GM10266 (cell line): ENCODE measurements at regions not wholly inside any gene's neighbourhood (a gene's known extent, or its start where the extent isn't known, plus 50 kb on each side); places are given as distances from the start of the nearest gene placed in this dataset.

Experiments
- DNase-seq: peaks from one replicate; pipeline ENCODE4 v3.0.0; 2012; ENCODE audit errors: extremely low spot score
- CTCF ChIP-seq: IDR thresholded peaks from 2 replicates; pipeline ENCODE4 v1.5.1; 2012; ENCODE audit warnings: mild to moderate bottlenecking, low read depth; ENCODE audit not compliant: control insufficient read depth, insufficient read depth; ENCODE audit errors: missing control alignments

GRCh38 chr2:116832148-116832547 lies 982.3 kb upstream of the DDX18 start:
- DNase-seq = no peak
- no peak for TF ChIP-seq CTCF

- TF ChIP-seq CTCF = no peak
- DNase-seq = no peak
Measured at GRCh38 chr2:116833052-116833451, 981.4 kb upstream of the DDX18 start.

GRCh38 chr2:116842164-116842563 lies 972.3 kb upstream of the DDX18 start:
- DNase-seq = no peak
- no peak for TF ChIP-seq CTCF

- no peak for TF ChIP-seq CTCF
- no peak for DNase-seq
Measured at GRCh38 chr2:116859708-116860107, 954.8 kb upstream of the DDX18 start.

GRCh38 chr2:116874021-116874420 lies 940.5 kb upstream of the DDX18 start:
- no peak for TF ChIP-seq CTCF
- no peak for DNase-seq

- no peak for TF ChIP-seq CTCF
Measured at GRCh38 chr2:116877274-116877673, 937.2 kb upstream of the DDX18 start.

GRCh38 chr2:116877944-116878343 lies 936.5 kb upstream of the DDX18 start:
- no peak for TF ChIP-seq CTCF
- no peak for DNase-seq

More at GRCh38 chr2:116877274-116877673, 937.2 kb upstream of the DDX18 start:
- no peak for DNase-seq
